ENCODE measurements at regions not wholly inside any gene's neighbourhood (a gene's known extent, or its start where the extent isn't known, plus 50 kb on each side); places are given as distances from the start of the nearest gene placed in this dataset.

DNA sequence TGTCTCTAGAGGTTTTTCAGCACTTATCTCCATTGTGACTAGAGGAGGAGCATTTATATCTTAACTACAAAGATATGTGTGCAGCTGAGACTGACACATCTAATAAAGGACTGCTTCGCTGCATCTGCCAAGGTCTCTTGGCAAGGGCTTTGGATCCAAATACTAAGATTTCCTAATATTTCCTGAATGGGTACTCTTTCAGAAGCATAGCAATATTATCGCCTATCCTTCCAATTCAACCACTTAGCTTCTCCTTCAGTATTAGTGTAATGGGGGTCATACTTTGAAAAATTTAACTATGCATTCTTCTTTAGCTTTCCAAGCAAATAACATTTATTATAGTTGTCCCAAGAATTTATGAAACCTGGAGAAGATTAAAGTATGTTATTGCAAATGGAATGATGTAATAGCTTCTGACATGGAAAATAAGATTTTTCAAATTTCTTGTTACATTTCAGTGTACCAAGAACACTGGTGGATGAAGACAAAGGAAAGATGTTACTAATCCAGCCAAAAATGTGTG is 243.0 kb upstream of the PDE3A start (continued):
- TF ChIP-seq, protein P1, sequence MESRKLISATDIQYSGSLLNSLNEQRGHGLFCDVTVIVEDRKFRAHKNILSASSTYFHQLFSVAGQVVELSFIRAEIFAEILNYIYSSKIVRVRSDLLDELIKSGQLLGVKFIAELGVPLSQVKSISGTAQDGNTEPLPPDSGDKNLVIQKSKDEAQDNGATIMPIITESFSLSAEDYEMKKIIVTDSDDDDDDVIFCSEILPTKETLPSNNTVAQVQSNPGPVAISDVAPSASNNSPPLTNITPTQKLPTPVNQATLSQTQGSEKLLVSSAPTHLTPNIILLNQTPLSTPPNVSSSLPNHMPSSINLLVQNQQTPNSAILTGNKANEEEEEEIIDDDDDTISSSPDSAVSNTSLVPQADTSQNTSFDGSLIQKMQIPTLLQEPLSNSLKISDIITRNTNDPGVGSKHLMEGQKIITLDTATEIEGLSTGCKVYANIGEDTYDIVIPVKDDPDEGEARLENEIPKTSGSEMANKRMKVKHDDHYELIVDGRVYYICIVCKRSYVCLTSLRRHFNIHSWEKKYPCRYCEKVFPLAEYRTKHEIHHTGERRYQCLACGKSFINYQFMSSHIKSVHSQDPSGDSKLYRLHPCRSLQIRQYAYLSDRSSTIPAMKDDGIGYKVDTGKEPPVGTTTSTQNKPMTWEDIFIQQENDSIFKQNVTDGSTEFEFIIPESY (IDR thresholded peaks at IDR 0.05): no peak
- TF ChIP-seq CTCF (IDR thresholded peaks at IDR 0.05; ENCODE audit: low read depth, low read length, missing input control) (no peak), JUND (IDR thresholded peaks at IDR 0.05) (no peak), GABPA (IDR thresholded peaks at IDR 0.05 in 1 of 2, conservative IDR thresholded peaks at IDR 0.05 in 1 of 2) (no peak)

GRCh38 chr12:20126601-20127000 is 241.7 kb upstream of the PDE3A start:
- H3K9me3 ChIP-seq (ENCODE audit: control insufficient read depth in 4 of 4, low read length in 3 of 4): no peaks in the 10 kb centered on the region
- no peak overlapping the region for H3K9ac ChIP-seq (ENCODE audit: low read depth in 1 of 2, low read length in 2 of 2)
- 90% methylated on average over 4 of the region's 4 CpGs for WGBS
- TF ChIP-seq NR2F2 (IDR thresholded peaks at IDR 0.05) (no peak), GABPA (IDR thresholded peaks at IDR 0.05 in 1 of 2, conservative IDR thresholded peaks at IDR 0.05 in 1 of 2) (no peak)
- H3K4me1 ChIP-seq (ENCODE audit: control insufficient read depth in 4 of 4, insufficient read depth in 4 of 4, low read length in 3 of 4): no peaks in the 10 kb centered on the region
- no peak overlapping the region for H3K4me3 ChIP-seq (ENCODE audit: low read depth in 1 of 3, low read length in 3 of 3)
- H3K27me3 ChIP-seq (ENCODE audit: control insufficient read depth in 4 of 4, insufficient read depth in 4 of 4, low read length in 3 of 4): no peaks in the 10 kb centered on the region
- H3K27ac ChIP-seq (ENCODE audit: low read depth in 1 of 2, low read length in 2 of 2): no peak overlapping the region
- H3K36me3 ChIP-seq (ENCODE audit: control insufficient read depth in 4 of 4, insufficient read depth in 3 of 4, low read depth in 1 of 4, low read length in 3 of 4): no peaks in the 10 kb centered on the region
- DNase-seq (ENCODE audit: low spot score): no peak

GRCh38 chr12:20127413-20127812 is 240.9 kb upstream of the PDE3A start:
- no peaks in the 10 kb centered on the region for H3K36me3 ChIP-seq (ENCODE audit: control insufficient read depth in 4 of 4, insufficient read depth in 3 of 4, low read depth in 1 of 4, low read length in 3 of 4)
- H3K27ac ChIP-seq (ENCODE audit: low read depth in 1 of 2, low read length in 2 of 2): no peak overlapping the region
- TF ChIP-seq HNF4G (IDR thresholded peaks at IDR 0.05) (no peak), HNF4A (conservative IDR thresholded peaks at IDR 0.05) (no peak), MAX (IDR thresholded peaks at IDR 0.05) (no peak), REST (IDR thresholded peaks at IDR 0.05) (no peak), CTCF (IDR thresholded peaks at IDR 0.05; ENCODE audit: low read depth, low read length, missing input control) (no peak), RXRA (IDR thresholded peaks at IDR 0.05) (no peak), FOXA2 (IDR thresholded peaks at IDR 0.05) (no peak), NR2F2 (IDR thresholded peaks at IDR 0.05) (no peak), ATF3 (IDR thresholded peaks at IDR 0.05) (no peak), TAF1 (conservative IDR thresholded peaks at IDR 0.05) (no peak), EGR1 (IDR thresholded peaks at IDR 0.05; ENCODE audit: low read depth in 2 of 2) (no peak), YY1 (IDR thresholded peaks at IDR 0.05) (no peak), SP1 (IDR thresholded peaks at IDR 0.05) (no peak)
- H3K4me3 ChIP-seq (ENCODE audit: low read depth in 1 of 3, low read length in 3 of 3): no peak overlapping the region
- WGBS: 79% methylated on average over 2 of the region's 2 CpGs
- DNase-seq (ENCODE audit: low spot score): no peak
- H3K9me3 ChIP-seq (ENCODE audit: control insufficient read depth in 4 of 4, low read length in 3 of 4): no peaks in the 10 kb centered on the region
- H3K9ac ChIP-seq (ENCODE audit: low read depth in 1 of 2, low read length in 2 of 2): no peak overlapping the region
- no peaks in the 10 kb centered on the region for H3K27me3 ChIP-seq (ENCODE audit: control insufficient read depth in 4 of 4, insufficient read depth in 4 of 4, low read length in 3 of 4)
- no peaks in the 10 kb centered on the region for H3K4me1 ChIP-seq (ENCODE audit: control insufficient read depth in 4 of 4, insufficient read depth in 4 of 4, low read length in 3 of 4)
